CD4-positive, alpha-beta memory T cell (primary cell): ENCODE measurements at regions not wholly inside any gene's neighbourhood (a gene's known extent, or its start where the extent isn't known, plus 50 kb on each side); places are given as distances from the start of the nearest gene placed in this dataset.

Source experiments
- CTCF ChIA-PET: fragments of 350-600 bp; sonication (Branson Sonifier 250); formaldehyde crosslinking; loops from one replicate; lab custom pipeline; 2021; ENCODE audit warnings: inconsistent platforms; ENCODE audit not compliant: partially characterized antibody; lab: Charles Lee
- POLR2A ChIA-PET: fragments of 350-600 bp; sonication (Branson Sonifier 250); formaldehyde crosslinking; loops from one replicate; lab custom pipeline; 2021; ENCODE audit not compliant: partially characterized antibody; lab: Charles Lee
- DNase-seq, 5 donors: peaks; one replicate each; pipeline versions ENCODE4 v3.0.0 to v3.0.0-alpha.2; 2020 to 2022; ENCODE audit warnings: mixed read lengths in 1 of 5
- H3K27ac ChIP-seq: one replicate; pipeline ENCODE4 v1.7.0; 2013; ENCODE audit warnings: low read depth, low read length
- H3K27me3 ChIP-seq: 2 replicates; pipeline ENCODE4 v1.7.0; 2013; ENCODE audit warnings: mild to moderate bottlenecking, low read length, moderate library complexity; ENCODE audit not compliant: insufficient read depth
- H3K36me3 ChIP-seq: 2 replicates; pipeline ENCODE4 v1.7.0; 2013; ENCODE audit warnings: mild to moderate bottlenecking, low read length, moderate library complexity; ENCODE audit not compliant: insufficient read depth
- H3K4me1 ChIP-seq: 2 replicates; pipeline ENCODE4 v1.7.0; 2013; ENCODE audit warnings: mild to moderate bottlenecking, low read length, moderate library complexity; ENCODE audit not compliant: insufficient read depth
- H3K4me3 ChIP-seq, 2 donors: one replicate each; pipeline ENCODE4 v1.7.0; 2013; ENCODE audit warnings: low read length in 2 of 2, mild to moderate bottlenecking in 1 of 2
- H3K9me3 ChIP-seq, 2 donors: one replicate each; pipeline ENCODE4 v1.7.0; 2013; ENCODE audit warnings: low read length in 2 of 2, control low read depth in 1 of 2; ENCODE audit not compliant: control insufficient read depth in 1 of 2
- H3K27ac Mint-ChIP-seq, 7 donors: one replicate each; pipeline ENCODE4 v1.8.0; 2020 to 2021; ENCODE audit warnings: mixed read lengths in 7 of 7, mild to moderate bottlenecking in 6 of 7, inconsistent platforms in 3 of 7, moderate library complexity in 3 of 7
- H3K27me3 Mint-ChIP-seq, 2 donors: one replicate each; pipeline ENCODE4 v1.8.0; 2020 to 2021; ENCODE audit warnings: mixed read lengths in 2 of 2
- H3K36me3 Mint-ChIP-seq, 2 donors: one replicate each; pipeline ENCODE4 v1.8.0; 2020 to 2021; ENCODE audit warnings: mixed read lengths in 2 of 2, inconsistent platforms in 1 of 2, mild to moderate bottlenecking in 1 of 2
- H3K4me1 Mint-ChIP-seq, 4 donors: one replicate each; pipeline ENCODE4 v1.8.0; 2020 to 2021; ENCODE audit warnings: mixed read lengths in 4 of 4, mild to moderate bottlenecking in 1 of 4
- H3K4me3 Mint-ChIP-seq, 8 donors: one replicate each; pipeline ENCODE4 v1.8.0; 2020 to 2021; ENCODE audit warnings: mixed read lengths in 8 of 8, mild to moderate bottlenecking in 7 of 8, moderate library complexity in 6 of 8, inconsistent platforms in 3 of 8
- H3K9me3 Mint-ChIP-seq, 8 donors: one replicate each; pipeline ENCODE4 v1.8.0; 2020 to 2021; ENCODE audit warnings: mixed read lengths in 8 of 8, mild to moderate bottlenecking in 5 of 8, inconsistent platforms in 3 of 8, moderate library complexity in 1 of 8
- intact Hi-C: fragments of 100-400 bp; cut with micrococcal nuclease; formaldehyde crosslinking; loops from one replicate; pipeline ENCODE4 v1.15.1; 2023

DNA sequence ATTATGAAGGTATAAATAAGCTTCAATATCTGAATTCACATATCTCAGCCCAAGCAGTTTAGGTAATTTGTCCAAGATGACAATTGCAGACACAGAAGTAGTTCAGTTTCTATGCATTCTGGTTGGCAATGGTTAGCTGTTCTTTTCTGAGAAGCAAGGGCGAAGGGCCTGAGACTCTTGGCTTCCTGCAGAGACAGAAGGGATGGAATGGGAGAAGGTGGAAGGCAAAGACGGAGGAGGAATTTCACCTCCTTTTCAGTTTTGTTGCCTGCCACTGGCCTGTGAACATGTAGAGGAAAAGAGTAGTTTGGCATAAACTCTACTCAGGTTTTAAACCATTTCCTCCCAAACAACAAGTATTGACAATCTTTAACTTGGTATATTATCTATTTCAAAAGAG is 180.7 kb upstream of the HS3ST5 start:
- Histone ChIP-seq H3K4me3 (no peak overlapping the region), H3K27me3 (no peaks in the 10 kb centered on the region), H3K4me1 (no peaks in the 10 kb centered on the region), H3K27ac (no peak overlapping the region), H3K36me3 (no peaks in the 10 kb centered on the region), H3K9me3 (no peaks in the 10 kb centered on the region)
- DNase-seq: no peak
- no peak overlapping the region for H3K4me3 Mint-ChIP-seq
- intact Hi-C loops: no loop called here
- ChIA-PET POLR2A (no interaction called here), CTCF (no interaction called here)
- no peak overlapping the region for H3K27ac Mint-ChIP-seq
- no peaks in the 10 kb centered on the region for H3K27me3 Mint-ChIP-seq
- H3K9me3 Mint-ChIP-seq: peaks cover 0 to 12% (median under 1%) of the 10 kb centered on the region in 8 donors
- no peaks in the 10 kb centered on the region for H3K4me1 Mint-ChIP-seq
- no peaks in the 10 kb centered on the region for H3K36me3 Mint-ChIP-seq

DNA sequence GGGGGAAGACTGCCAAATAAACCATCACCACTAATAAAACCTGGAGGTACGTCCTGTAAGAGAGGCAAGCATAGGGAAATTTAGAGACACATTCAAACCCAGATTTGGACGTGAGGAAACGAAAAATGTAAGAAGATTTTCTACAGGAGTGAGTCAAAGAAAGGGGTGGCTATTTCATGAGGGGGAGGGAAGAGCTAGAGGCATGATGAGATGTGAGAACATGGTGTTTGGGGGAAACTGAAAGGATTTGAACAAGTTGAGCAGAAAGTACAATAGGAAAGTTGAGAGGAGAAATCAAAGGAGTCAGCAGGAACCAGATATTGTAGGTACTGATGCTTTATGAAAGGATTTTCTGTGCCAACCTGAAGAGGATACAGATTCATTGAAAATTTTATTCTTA is 179.1 kb upstream of the HS3ST5 start:
- no peaks in the 10 kb centered on the region for H3K4me1 ChIP-seq
- no peak overlapping the region for H3K27ac ChIP-seq
- no peaks in the 10 kb centered on the region for H3K27me3 ChIP-seq
- DNase-seq: no peak
- H3K4me3 Mint-ChIP-seq: no peak overlapping the region
- intact Hi-C loops: no loop called here
- no peaks in the 10 kb centered on the region for H3K9me3 ChIP-seq
- H3K27me3 Mint-ChIP-seq: no peaks in the 10 kb centered on the region
- peaks cover 0 to 9% (median 0%) of the 10 kb centered on the region in 8 donors for H3K9me3 Mint-ChIP-seq
- H3K36me3 Mint-ChIP-seq: no peaks in the 10 kb centered on the region
- no peak overlapping the region for H3K4me3 ChIP-seq
- POLR2A ChIA-PET: no interaction called here
- no peaks in the 10 kb centered on the region for H3K4me1 Mint-ChIP-seq
- H3K27ac Mint-ChIP-seq: no peak overlapping the region
- CTCF ChIA-PET: no interaction called here
- H3K36me3 ChIP-seq: no peaks in the 10 kb centered on the region

DNA sequence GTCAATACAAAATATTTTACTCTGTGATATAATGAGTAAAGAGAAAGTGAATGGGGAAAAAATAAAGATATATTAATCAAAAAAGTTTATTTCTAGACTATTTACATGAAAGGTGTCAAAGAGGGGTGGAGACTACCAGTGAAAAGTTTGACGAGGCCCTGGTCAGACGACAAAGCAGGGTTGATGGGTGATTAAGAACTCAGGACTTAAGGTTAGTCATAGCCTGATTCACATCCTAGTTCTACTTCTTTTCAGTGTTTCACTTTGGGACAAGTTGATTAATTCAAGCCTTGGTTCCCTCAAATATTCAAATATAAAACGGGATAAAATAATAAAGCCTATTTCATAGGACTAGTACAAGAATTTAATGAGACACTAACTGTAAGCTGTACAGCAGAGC is 178.2 kb upstream of the HS3ST5 start:
- no peaks in the 10 kb centered on the region for H3K27me3 Mint-ChIP-seq
- POLR2A ChIA-PET: no interaction called here
- Histone ChIP-seq H3K4me3 (no peak overlapping the region), H3K9me3 (no peaks in the 10 kb centered on the region), H3K36me3 (no peaks in the 10 kb centered on the region), H3K27me3 (no peaks in the 10 kb centered on the region), H3K4me1 (no peaks in the 10 kb centered on the region), H3K27ac (no peak overlapping the region)
- DNase-seq: no peak
- no peaks in the 10 kb centered on the region for H3K4me1 Mint-ChIP-seq
- H3K9me3 Mint-ChIP-seq: peaks cover 0 to 8% (median 0%) of the 10 kb centered on the region in 8 donors
- intact Hi-C loops: no loop called here
- CTCF ChIA-PET: no interaction called here
- H3K27ac Mint-ChIP-seq: no peak overlapping the region
- no peak overlapping the region for H3K4me3 Mint-ChIP-seq
- H3K36me3 Mint-ChIP-seq: no peaks in the 10 kb centered on the region

DNA sequence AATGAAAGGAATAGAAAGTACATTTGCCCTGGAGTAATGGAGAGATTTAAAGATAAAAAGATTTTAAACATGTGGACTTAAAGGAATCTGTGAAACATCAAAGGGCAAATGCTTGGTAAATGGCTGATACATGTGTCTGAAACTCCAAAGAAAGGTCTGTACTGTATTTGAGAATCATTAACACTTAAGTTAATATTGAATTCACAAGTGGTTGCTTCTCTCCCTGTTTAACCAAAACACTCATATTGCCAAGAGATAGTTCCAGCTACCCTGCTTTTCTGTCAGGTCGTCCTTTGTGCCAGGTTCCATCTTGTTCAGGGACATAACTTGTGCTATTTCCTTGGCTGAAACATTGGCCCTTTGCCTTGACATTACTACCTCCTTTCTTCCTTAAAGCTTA is 171.3 kb upstream of the HS3ST5 start:
- Mint-ChIP-seq H3K36me3 (no peaks in the 10 kb centered on the region), H3K27ac (no peak overlapping the region), H3K9me3 (peaks cover 0 to 6% (median 2%) of the 10 kb centered on the region in 8 donors), H3K4me1 (no peaks in the 10 kb centered on the region), H3K27me3 (no peaks in the 10 kb centered on the region), H3K4me3 (no peak overlapping the region)
- no peak for DNase-seq
- Histone ChIP-seq H3K4me3 (no peak overlapping the region), H3K4me1 (no peaks in the 10 kb centered on the region), H3K27ac (no peak overlapping the region), H3K36me3 (no peaks in the 10 kb centered on the region), H3K27me3 (no peaks in the 10 kb centered on the region), H3K9me3 (no peaks in the 10 kb centered on the region)
- ChIA-PET CTCF (no interaction called here), POLR2A (no interaction called here)
- intact Hi-C loops: no loop called here

DNA sequence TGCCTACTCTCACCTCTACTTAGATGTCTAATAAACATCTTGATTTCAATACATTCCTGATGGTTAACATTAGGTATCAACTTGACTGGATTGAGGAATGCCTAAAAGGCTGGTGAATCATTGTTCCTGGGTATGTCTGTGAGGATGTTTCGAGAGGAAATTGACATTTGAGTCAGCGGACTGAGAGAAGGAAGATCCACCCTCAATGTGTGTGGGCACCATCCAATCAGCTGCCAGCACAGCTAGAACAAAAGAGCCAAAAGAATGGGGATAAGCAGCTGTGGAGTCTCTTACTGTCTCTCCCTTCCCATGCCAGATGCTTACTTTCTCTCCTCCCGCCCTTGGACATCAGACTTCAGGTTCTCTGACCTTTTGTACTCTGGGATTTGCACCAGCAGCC is 128.6 kb upstream of the HS3ST5 start:
- Mint-ChIP-seq H3K4me1 (no peaks in the 10 kb centered on the region), H3K9me3 (peaks cover 0 to 13% (median 0%) of the 10 kb centered on the region in 8 donors), H3K27me3 (no peaks in the 10 kb centered on the region), H3K4me3 (no peak overlapping the region), H3K27ac (no peak overlapping the region), H3K36me3 (no peaks in the 10 kb centered on the region)
- Histone ChIP-seq H3K27me3 (no peaks in the 10 kb centered on the region), H3K4me1 (no peaks in the 10 kb centered on the region), H3K36me3 (no peaks in the 10 kb centered on the region), H3K4me3 (no peak overlapping the region), H3K9me3 (no peaks in the 10 kb centered on the region), H3K27ac (no peak overlapping the region)
- ChIA-PET CTCF (no interaction called here), POLR2A (no interaction called here)
- no peak for DNase-seq
- intact Hi-C loops: no loop called here

DNA sequence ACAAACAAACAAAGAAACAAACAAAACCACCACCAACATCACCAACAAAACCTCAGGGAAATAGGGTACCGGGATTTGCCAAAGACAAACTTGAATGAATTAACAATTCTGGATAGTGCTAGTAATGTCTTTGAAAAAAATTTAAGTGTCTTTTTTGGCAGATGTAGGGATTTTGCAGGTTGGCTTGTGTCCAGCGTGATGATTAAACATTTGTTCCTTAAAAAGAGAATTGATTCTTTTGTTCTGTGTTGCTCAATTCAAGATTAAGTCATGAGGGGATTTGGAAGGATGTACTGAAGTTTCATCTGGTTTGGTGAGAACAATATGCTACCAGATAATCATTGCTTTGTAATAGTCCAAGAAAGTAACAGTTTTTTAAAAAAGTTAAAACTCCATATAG is 125.1 kb upstream of the HS3ST5 start:
- Histone ChIP-seq H3K27me3 (no peaks in the 10 kb centered on the region), H3K27ac (no peak overlapping the region), H3K9me3 (no peaks in the 10 kb centered on the region), H3K36me3 (no peaks in the 10 kb centered on the region), H3K4me1 (no peaks in the 10 kb centered on the region), H3K4me3 (no peak overlapping the region)
- ChIA-PET CTCF (no interaction called here), POLR2A (no interaction called here)
- Mint-ChIP-seq H3K9me3 (peaks cover 0 to 13% (median 0%) of the 10 kb centered on the region in 8 donors), H3K27me3 (no peaks in the 10 kb centered on the region), H3K4me1 (no peaks in the 10 kb centered on the region), H3K4me3 (no peak overlapping the region), H3K27ac (no peak overlapping the region), H3K36me3 (no peaks in the 10 kb centered on the region)
- DNase-seq: no peak
- intact Hi-C loops: no loop called here

DNA sequence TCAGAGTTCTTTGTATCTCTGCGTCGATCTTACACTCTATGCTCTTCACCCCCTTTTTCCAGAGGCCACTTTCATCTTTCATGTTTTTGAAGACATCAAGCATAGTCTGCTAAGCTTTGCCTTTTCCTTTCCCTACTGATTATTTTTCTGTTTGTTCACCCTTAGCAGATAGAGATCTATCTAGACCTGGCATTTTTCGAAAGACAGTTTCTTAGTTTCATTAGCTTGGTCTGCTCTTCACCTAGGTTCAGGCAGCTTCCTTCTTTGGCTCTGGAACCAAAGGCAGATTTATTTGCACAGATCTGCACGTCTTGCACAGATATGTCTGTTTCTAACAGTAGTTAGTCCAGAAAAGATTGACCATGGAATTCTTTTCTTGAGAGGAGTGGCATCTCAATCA is 122.7 kb upstream of the HS3ST5 start:
- H3K27me3 ChIP-seq: no peaks in the 10 kb centered on the region
- H3K4me1 ChIP-seq: no peaks in the 10 kb centered on the region
- H3K9me3 Mint-ChIP-seq: peaks cover 0 to 6% (median under 1%) of the 10 kb centered on the region in 8 donors
- H3K36me3 Mint-ChIP-seq: no peaks in the 10 kb centered on the region
- intact Hi-C loops: no loop called here
- DNase-seq: no peak
- H3K27me3 Mint-ChIP-seq: no peaks in the 10 kb centered on the region
- no peak overlapping the region for H3K4me3 Mint-ChIP-seq
- no peaks in the 10 kb centered on the region for H3K9me3 ChIP-seq
- no peak overlapping the region for H3K27ac Mint-ChIP-seq
- H3K4me3 ChIP-seq: no peak overlapping the region
- no peaks in the 10 kb centered on the region for H3K4me1 Mint-ChIP-seq
- H3K27ac ChIP-seq: no peak overlapping the region
- ChIA-PET POLR2A (no interaction called here), CTCF (no interaction called here)
- no peaks in the 10 kb centered on the region for H3K36me3 ChIP-seq

DNA sequence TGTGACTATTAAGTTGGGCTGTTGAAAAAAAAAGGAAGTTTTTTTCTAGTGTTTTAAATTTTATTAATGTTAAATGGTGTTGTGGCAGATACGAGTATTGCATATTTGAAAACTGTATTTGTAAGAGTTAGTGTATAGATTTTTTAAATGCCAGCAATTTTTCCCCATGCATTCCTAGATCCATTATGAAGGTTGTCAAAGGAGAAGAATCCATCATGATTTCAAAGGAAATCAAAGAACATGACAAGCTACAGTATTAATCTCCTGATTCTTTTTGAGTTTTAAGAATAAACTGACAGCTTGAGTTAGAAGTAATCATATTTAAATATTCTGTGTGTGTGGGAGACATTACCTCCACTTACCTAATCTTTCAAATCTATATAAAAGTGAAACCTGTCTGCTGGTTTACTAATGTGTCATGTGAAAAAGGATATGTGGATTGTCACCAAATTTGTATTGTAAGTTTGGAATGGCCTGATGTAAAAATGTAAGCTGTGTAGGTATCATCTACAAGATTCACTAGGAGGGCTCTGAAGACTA is 111.0 kb upstream of the HS3ST5 start:
- H3K9me3 ChIP-seq: no peaks in the 10 kb centered on the region
- ChIA-PET POLR2A (no interaction called here), CTCF (no interaction called here)
- no peaks in the 10 kb centered on the region for H3K36me3 ChIP-seq
- intact Hi-C loops: no loop called here
- no peak overlapping the region for H3K4me3 ChIP-seq
- H3K9me3 Mint-ChIP-seq: peaks cover 0 to 3% (median 0%) of the 10 kb centered on the region in 8 donors
- no peaks in the 10 kb centered on the region for H3K27me3 ChIP-seq
- no peak for DNase-seq
- H3K27me3 Mint-ChIP-seq: no peaks in the 10 kb centered on the region
- H3K4me1 Mint-ChIP-seq: no peaks in the 10 kb centered on the region
- no peak overlapping the region for H3K27ac ChIP-seq
- no peak overlapping the region for H3K27ac Mint-ChIP-seq
- H3K36me3 Mint-ChIP-seq: no peaks in the 10 kb centered on the region
- H3K4me1 ChIP-seq: no peaks in the 10 kb centered on the region
- H3K4me3 Mint-ChIP-seq: no peak overlapping the region
